Neural cell (in vitro differentiated cells): ENCODE measurements at regions not wholly inside any gene's neighbourhood (a gene's known extent, or its start where the extent isn't known, plus 50 kb on each side); places are given as distances from the start of the nearest gene placed in this dataset.

Source experiments
- CTCF ChIP-seq: fragments of 450-650 bp; IDR thresholded peaks from 2 replicates; pipeline ENCODE4 v1.5.1; 2014; ENCODE audit warnings: antibody characterized with exemption, mild to moderate bottlenecking, moderate library complexity; ENCODE audit not compliant: poor library complexity, severe bottlenecking
- EP300 ChIP-seq: fragments of 450-650 bp; conservative IDR thresholded peaks from 2 replicates; pipeline ENCODE4 v1.6.1; 2014; ENCODE audit warnings: antibody characterized with exemption, mild to moderate bottlenecking, moderate library complexity; ENCODE audit not compliant: poor library complexity, severe bottlenecking
- EZH2 ChIP-seq: fragments of 200-600, 300-800 bp; shearing (Covaris generic), sonication (generic); IDR thresholded peaks from 2 replicates; pipeline ENCODE4 v1.6.1; 2014; ENCODE audit warnings: antibody characterized with exemption, low read length, borderline replicate concordance, mild to moderate bottlenecking; ENCODE audit not compliant: insufficient read depth, poor library complexity, severe bottlenecking
- MXI1 ChIP-seq: fragments of 450-650 bp; conservative IDR thresholded peaks from 2 replicates; pipeline ENCODE4 v1.6.1; 2014; ENCODE audit warnings: antibody characterized with exemption, mild to moderate bottlenecking; ENCODE audit not compliant: poor library complexity, severe bottlenecking
- POLR2AphosphoS5 ChIP-seq: IDR thresholded peaks from 2 replicates; pipeline ENCODE4 v1.6.1; 2012
- RAD21 ChIP-seq: fragments of 450-650 bp; conservative IDR thresholded peaks from 2 replicates; pipeline ENCODE4 v1.6.1; 2014; ENCODE audit warnings: antibody characterized with exemption, mild to moderate bottlenecking, moderate library complexity
- REST ChIP-seq: IDR thresholded peaks from 2 replicates; pipeline ENCODE4 v1.6.1; 2012; ENCODE audit warnings: borderline replicate concordance
- SMC3 ChIP-seq: fragments of 450-650 bp; conservative IDR thresholded peaks from 2 replicates; pipeline ENCODE4 v1.6.1; 2014; ENCODE audit warnings: antibody characterized with exemption, mild to moderate bottlenecking, moderate library complexity; ENCODE audit not compliant: poor library complexity
- TAF1 ChIP-seq: IDR thresholded peaks from 2 replicates; pipeline ENCODE4 v1.6.1; 2012; ENCODE audit warnings: low read depth

GRCh38 chr18:57294547-57294946 lies 57.8 kb upstream of the ST8SIA3 start:
- TF ChIP-seq CTCF (no peak), TAF1 (no peak), MXI1 (no peak), SMC3 (no peak), POLR2AphosphoS5 (no peak), EP300 (no peak), REST (no peak), EZH2 (no peak), RAD21 (no peak)
